HG03280 (cell line): ENCODE measurements at regions not wholly inside any gene's neighbourhood (a gene's known extent, or its start where the extent isn't known, plus 50 kb on each side); places are given as distances from the start of the nearest gene placed in this dataset.
"Not testable (repeated sequence)": the region's sequence is repeated elsewhere in the genome, so short reads cannot be mapped to it uniquely, and the experiment has no call there.

Experiments
- ATAC-seq: cut with Tn5 transposase; IDR thresholded peaks from one replicate; pipeline ENCODE4 v1.9.1; 2021; ENCODE audit warnings: mild to moderate bottlenecking, moderate library complexity; ENCODE audit not compliant: unreplicated experiment

DNA sequence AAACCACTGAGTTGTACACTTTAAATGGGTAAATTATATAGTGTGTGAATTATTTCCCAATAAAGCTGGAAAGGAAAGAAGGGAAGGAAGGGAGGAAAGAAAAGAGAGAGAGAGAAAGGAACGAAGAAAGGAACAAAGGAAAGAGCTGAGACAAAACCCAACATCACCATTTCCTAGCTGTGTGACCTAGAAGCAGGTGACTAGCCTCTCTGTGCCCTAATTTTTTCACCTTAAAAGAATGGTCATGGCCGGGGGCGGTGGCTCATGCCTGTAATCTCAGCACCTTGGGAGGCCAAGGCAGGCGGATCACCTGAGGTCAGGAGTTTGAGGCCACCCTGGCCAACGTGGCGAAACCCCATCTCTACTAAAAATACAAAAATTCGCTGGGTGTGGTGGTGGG is 155.8 kb downstream of the C16orf95 start:
- ATAC-seq = not testable (repeated sequence)

DNA sequence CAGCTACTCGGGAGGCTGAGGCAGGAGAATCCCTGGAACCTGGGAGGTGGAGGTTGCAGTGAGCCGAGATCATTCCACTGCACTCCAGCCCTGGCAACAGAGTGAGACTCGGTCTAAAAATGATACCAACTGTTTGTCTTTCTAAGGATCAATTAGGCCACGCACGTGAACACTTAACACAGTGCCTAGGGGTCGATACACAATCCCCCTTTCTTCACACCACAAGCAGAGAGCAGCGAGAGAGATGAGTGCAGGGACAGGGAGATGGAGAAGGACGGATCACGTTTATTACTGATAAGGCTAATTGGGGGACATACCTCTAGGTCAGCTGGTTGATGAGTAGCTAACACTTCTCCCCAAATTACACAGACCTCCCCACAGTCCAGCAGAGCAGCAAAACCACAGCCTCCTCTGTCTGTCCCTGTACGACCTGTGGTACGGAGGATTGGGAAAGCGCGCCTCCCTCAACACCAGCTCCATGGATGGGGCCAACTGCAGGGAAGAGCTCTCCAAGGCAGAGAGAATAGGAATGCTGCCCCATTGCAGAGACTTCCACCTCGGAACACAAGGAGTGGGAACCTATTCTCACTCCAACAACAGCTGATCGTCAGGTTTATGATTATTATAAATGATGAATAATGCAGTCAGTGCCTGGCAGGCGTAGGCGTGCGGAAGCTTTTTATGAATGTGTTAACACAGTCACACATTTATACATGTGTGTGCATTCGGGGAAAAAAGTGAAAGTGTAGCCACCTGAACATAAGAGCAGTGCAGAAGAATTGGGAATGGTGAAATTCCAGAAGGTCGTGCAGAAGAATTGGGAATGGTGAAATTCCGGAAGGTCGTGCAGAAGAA is 155.1 kb downstream of the C16orf95 start:
- no peak for ATAC-seq

GRCh38 chr16:87162799-87163198 is 154.4 kb downstream of the C16orf95 start:
- ATAC-seq = not testable (repeated sequence)

- ATAC-seq = no peak
Measured at GRCh38 chr16:87163637-87164036, 153.6 kb downstream of the C16orf95 start.

GRCh38 chr16:87165151-87165550 is 152.0 kb downstream of the C16orf95 start:
- no peak for ATAC-seq

DNA sequence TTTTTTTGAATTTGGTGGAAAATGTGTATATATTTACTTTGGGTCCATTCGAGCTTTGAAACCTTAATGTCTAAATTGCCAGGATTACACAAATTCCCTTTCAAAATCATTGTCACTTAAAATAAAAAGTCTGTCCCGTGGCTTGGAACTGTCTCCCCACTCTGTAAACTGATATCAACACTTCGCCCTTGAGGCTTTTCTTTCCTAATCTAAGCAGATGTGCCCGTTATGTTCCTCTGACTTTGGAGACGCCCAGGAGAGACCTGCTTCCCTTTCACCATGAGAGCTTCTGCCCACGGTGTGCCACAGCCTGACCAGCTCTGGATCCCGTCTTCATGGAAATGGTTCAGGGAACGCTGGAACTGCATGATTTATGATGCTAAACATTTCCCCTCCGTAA is 151.3 kb downstream of the C16orf95 start:
- ATAC-seq = no peak

GRCh38 chr16:87166321-87166720 is 150.9 kb downstream of the C16orf95 start:
- no peak for ATAC-seq

DNA sequence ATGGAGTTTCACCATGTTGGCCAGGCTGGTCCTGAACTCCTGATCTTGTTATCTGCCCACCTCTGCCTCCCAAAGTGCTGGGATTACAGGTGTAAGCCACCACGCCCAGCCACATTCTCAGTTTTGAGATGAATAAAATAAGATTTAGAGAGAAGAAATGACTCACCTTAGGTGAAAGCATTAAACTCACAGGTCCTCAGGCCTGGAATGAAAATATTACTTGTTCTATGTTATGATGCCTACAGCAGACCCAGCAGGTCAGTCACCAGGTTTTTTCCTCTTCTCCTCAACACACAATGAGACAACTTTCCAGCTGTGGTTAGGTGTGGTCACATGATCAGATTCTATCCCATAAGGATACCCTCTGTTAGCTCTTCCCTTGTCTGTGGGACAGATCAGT is 150.3 kb downstream of the C16orf95 start:
- ATAC-seq = no peak

DNA sequence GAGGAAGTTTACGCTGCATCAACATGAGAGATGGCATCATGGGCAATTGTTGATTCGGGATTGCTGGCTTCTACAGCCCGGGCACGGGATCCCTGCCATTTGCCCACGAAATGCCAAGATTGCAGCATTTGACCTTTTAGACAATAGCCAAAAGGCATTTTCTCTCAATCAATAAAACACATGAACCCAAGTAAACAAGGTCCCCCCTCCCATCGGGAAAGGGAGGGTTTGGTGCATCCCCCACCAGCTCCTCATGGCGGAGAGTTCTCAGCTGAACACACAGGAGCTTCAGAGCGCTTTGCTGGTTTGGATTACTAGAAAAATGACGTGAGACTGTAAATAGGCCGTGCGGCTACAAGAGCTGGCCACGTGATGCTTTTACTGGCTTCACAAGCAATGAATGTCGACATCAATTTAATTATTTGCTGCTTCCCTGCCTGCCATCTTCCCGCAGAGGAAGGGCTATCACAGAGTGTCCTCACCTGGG is 147.6 kb downstream of the C16orf95 start:
- no peak for ATAC-seq

DNA sequence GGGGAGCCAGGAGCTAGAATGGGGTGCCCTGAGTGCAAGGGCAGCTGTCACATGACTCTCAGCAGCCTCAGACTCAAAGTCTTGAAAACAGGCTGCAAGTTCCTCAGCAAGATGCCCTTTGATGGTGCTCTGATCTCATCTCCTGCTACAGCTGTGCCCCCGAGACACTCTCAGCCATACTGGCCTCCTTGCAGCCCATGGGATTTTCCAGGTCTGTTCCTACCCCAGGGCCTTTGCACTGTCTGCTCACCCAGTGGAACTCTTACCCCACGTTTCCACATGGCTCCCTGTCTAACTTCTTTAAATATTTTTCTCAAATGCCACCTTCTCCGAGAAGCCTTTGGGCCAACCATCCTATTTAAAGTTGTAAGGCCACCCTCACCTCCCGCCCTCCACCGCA is 146.9 kb downstream of the C16orf95 start:
- no peak for ATAC-seq

GRCh38 chr16:87171723-87172122 is 145.5 kb downstream of the C16orf95 start:
- ATAC-seq = no peak

- no peak for ATAC-seq
Measured at GRCh38 chr16:87172632-87173031, 144.6 kb downstream of the C16orf95 start.

GRCh38 chr16:87173294-87173893 is 143.8 kb downstream of the C16orf95 start:
- ATAC-seq = no peak

DNA sequence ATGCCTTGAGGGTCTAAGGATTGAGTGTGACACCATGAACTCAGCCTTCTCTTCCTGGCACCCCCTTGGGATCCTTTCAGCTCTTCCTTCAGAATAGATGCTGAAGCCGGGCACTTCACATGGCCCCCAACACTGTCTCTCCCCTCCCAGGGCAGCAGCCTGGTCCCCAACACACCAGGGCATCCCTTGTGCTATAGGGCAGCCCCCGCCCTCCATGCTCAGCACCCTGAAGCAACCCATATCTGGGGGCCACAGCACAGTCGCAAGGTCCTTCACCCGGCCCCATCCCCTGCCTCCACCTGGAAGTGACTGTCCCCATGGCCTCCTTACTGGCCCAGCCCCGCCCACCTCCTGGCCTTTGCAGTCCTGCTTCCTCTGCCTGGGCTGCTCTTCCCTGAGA is 143.1 kb downstream of the C16orf95 start:
- no peak for ATAC-seq

GRCh38 chr16:87176735-87177134 is 140.5 kb downstream of the C16orf95 start:
- ATAC-seq = no peak

- ATAC-seq = no peak
Measured at GRCh38 chr16:87177673-87178072, 139.5 kb downstream of the C16orf95 start.

GRCh38 chr16:87178177-87178863 is 138.9 kb downstream of the C16orf95 start:
- no peak for ATAC-seq

DNA sequence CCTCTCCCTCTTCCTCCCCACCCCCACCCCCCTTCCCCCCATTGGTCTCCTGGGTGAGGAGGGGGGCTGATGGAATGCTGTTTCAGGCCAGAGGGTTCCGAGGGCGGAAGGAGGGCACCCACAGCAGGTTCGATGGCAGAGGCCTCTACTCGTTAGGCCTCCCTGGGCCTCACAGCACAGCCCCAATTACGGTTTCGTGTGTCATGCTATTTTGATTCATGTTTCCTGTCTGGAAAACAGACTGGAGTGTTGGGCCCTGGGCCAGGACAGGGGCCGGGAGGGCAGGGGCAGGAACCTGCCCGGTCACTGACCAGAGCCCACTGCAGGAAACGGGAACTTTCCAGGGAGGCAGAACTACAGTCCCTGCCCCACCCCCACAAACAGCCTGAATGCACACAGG is 138.2 kb downstream of the C16orf95 start:
- ATAC-seq = no peak

DNA sequence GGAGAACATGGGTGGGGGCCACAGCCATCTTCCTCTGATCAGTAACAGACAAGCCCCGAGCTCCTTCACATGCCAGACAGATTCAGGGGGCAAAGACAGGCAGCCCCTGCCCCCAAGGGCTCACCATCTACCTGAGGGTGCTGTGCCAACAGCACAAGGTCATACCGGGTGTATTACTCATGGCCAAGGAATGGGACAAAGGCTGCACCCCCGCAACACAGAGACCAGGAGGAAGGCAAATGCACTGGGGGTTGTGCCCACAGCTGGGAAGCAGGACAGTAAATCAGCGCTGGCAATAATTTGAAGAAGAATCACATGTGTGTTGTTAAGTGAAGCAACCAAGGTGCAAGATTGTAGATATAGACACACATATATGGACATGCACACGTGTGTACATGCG is 137.1 kb downstream of the C16orf95 start:
- ATAC-seq = no peak

- no peak for ATAC-seq
Measured at GRCh38 chr16:87182759-87183158, 134.4 kb downstream of the C16orf95 start.

DNA sequence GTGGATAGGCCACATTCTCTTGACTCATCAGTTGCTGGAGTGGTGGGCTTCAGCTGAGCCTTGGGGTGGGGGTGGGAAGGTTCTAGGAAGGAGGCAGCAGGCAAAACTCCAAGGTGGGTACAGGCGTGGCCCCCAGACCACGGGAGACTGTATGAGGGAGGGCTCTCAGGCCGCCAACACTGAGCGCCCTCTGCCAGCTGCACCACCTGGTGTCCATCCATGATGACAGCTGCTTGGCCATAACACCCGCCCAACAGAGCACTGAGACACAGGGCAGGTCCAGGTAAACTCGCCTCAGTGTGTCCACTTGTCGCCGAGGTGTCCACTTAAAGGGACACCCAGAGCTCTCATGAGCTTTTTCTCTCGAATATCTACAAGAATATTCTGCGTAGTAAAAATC is 133.5 kb downstream of the C16orf95 start:
- ATAC-seq = no peak

- ATAC-seq = no peak
Measured at GRCh38 chr16:87185308-87185707, 131.9 kb downstream of the C16orf95 start.
